ENCODE measurements at regions not wholly inside any gene's neighbourhood (a gene's known extent, or its start where the extent isn't known, plus 50 kb on each side); places are given as distances from the start of the nearest gene placed in this dataset.

GRCh38 chr15:39511000-39511915 is 69.6 kb upstream of the THBS1 start:
- TF ChIP-seq, protein P1, sequence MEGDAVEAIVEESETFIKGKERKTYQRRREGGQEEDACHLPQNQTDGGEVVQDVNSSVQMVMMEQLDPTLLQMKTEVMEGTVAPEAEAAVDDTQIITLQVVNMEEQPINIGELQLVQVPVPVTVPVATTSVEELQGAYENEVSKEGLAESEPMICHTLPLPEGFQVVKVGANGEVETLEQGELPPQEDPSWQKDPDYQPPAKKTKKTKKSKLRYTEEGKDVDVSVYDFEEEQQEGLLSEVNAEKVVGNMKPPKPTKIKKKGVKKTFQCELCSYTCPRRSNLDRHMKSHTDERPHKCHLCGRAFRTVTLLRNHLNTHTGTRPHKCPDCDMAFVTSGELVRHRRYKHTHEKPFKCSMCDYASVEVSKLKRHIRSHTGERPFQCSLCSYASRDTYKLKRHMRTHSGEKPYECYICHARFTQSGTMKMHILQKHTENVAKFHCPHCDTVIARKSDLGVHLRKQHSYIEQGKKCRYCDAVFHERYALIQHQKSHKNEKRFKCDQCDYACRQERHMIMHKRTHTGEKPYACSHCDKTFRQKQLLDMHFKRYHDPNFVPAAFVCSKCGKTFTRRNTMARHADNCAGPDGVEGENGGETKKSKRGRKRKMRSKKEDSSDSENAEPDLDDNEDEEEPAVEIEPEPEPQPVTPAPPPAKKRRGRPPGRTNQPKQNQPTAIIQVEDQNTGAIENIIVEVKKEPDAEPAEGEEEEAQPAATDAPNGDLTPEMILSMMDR (conservative IDR thresholded peaks at IDR 0.05; ENCODE audit: low read depth, low read length) = no peak
- TF ChIP-seq EZH2 (IDR thresholded peaks at IDR 0.05; ENCODE audit: borderline replicate concordance, low read depth, low read length, poor library complexity, severe bottlenecking) = no peak
